B cell (primary cell): ENCODE measurements at regions not wholly inside any gene's neighbourhood (a gene's known extent, or its start where the extent isn't known, plus 50 kb on each side); places are given as distances from the start of the nearest gene placed in this dataset.

ENCODE experiments used
- ATAC-seq: fragments of 200-7000 bp; cut with Tn5 transposase; one replicate; pipeline ENCODE4 v1.10.0; 2021; ENCODE audit warnings: low read depth, mild to moderate bottlenecking, moderate number of reproducible peaks, moderate library complexity
- CTCF ChIA-PET: fragments of 350-600 bp; sonication (Branson Sonifier 250); formaldehyde crosslinking; loops from one replicate; lab custom pipeline; 2021; ENCODE audit warnings: antibody characterized with exemption, inconsistent platforms; lab: Charles Lee
- POLR2A ChIA-PET: fragments of 350-600 bp; sonication (Branson Sonifier 250); formaldehyde crosslinking; loops from one replicate; lab custom pipeline; 2021; ENCODE audit warnings: antibody characterized with exemption; lab: Charles Lee
- DNase-seq: peaks from one replicate; pipeline ENCODE4 v3.0.0; 2013
- H2AFZ ChIP-seq: 2 replicates; pipeline ENCODE4 v1.6.1; 2012; ENCODE audit warnings: mild to moderate bottlenecking, low read depth, low read length; ENCODE audit not compliant: insufficient read depth, poor library complexity, severe bottlenecking
- H3K27ac ChIP-seq, 2 donors: 1 replicate in 1 of 2; 2 replicates in 1 of 2; pipeline ENCODE4 v1.5.1; 2012 to 2013; ENCODE audit warnings: low read length in 2 of 2, mild to moderate bottlenecking in 2 of 2, moderate library complexity in 1 of 2
- H3K27me3 ChIP-seq, 4 experiments: fragments of 200-600 bp in 1 of 4; sonication (generic) in 1 of 4; replicated peaks in 1 of 4; 1 replicate in 2 of 4; 2 replicates in 2 of 4; pipeline versions ENCODE4 v1.6.1 to v1.7.0; 2013 to 2016; ENCODE audit warnings: low read length in 3 of 4, mild to moderate bottlenecking in 2 of 4, mixed read lengths in 1 of 4, moderate library complexity in 1 of 4; ENCODE audit not compliant: insufficient read depth in 4 of 4, control insufficient read depth in 3 of 4; ENCODE audit errors: control extremely low read depth in 1 of 4
- H3K36me3 ChIP-seq, 2 experiments: replicated peaks in 1 of 2; 1 replicate in 1 of 2; 2 replicates in 1 of 2; pipeline versions ENCODE4 v1.6.1 to v1.7.1; 2013; ENCODE audit warnings: low read length in 1 of 2; ENCODE audit not compliant: insufficient read depth in 2 of 2, control insufficient read depth in 1 of 2; ENCODE audit errors: control extremely low read depth in 1 of 2, extremely low read depth in 1 of 2
- H3K4me1 ChIP-seq, 2 donors: fragments of 200-600 bp in 1 of 2; sonication (generic) in 1 of 2; 1 replicate in 1 of 2; 2 replicates in 1 of 2; pipeline versions ENCODE4 v1.5.1 to v1.6.1; 2013 to 2017; ENCODE audit warnings: low read length in 2 of 2; ENCODE audit not compliant: control insufficient read depth in 2 of 2, insufficient read depth in 2 of 2
- H3K4me2 ChIP-seq: replicated peaks from 2 replicates; pipeline ENCODE3; 2012; ENCODE audit warnings: mild to moderate bottlenecking, low read depth, low read length; ENCODE audit not compliant: poor library complexity, severe bottlenecking
- H3K4me3 ChIP-seq, 5 experiments: fragments of 200-600 bp in 1 of 5; sonication (generic) in 1 of 5; 1 replicate in 3 of 5; 2 replicates in 2 of 5; pipeline versions ENCODE4 v1.5.1 to v1.7.0; 2011 to 2016; ENCODE audit warnings: low read length in 4 of 5, mild to moderate bottlenecking in 4 of 5, low read depth in 2 of 5, control low read depth in 1 of 5, moderate library complexity in 1 of 5; ENCODE audit not compliant: insufficient read depth in 1 of 5; ENCODE audit errors: control extremely low read depth in 1 of 5, extremely low read depth in 1 of 5
- H3K79me2 ChIP-seq: fragments of 200-600 bp; sonication (generic); one replicate; pipeline ENCODE4 v1.6.0; 2016; ENCODE audit warnings: low read length; ENCODE audit not compliant: control insufficient read depth, insufficient read depth
- H3K9ac ChIP-seq: fragments of 200-600 bp; sonication (generic); 2 replicates; pipeline ENCODE4 v1.6.1; 2017; ENCODE audit warnings: mild to moderate bottlenecking, low read length, moderate library complexity
- H3K9me3 ChIP-seq, 3 donors: one replicate each; pipeline versions ENCODE4 v1.6.1 to v1.7.1; 2013; ENCODE audit warnings: low read length in 2 of 3; ENCODE audit not compliant: control insufficient read depth in 2 of 3, insufficient read depth in 1 of 3; ENCODE audit errors: control extremely low read depth in 1 of 3
- H4K20me1 ChIP-seq: 2 replicates; pipeline ENCODE4 v1.6.0; 2012; ENCODE audit warnings: mild to moderate bottlenecking, low read length; ENCODE audit not compliant: insufficient read depth, control insufficient read depth, poor library complexity, severe bottlenecking
- H3K27ac Mint-ChIP-seq: one replicate; pipeline ENCODE4 v1.8.0; 2021; ENCODE audit warnings: mixed read lengths
- H3K27me3 Mint-ChIP-seq: one replicate; pipeline ENCODE4 v1.8.0; 2021; ENCODE audit warnings: mixed read lengths
- H3K4me1 Mint-ChIP-seq: one replicate; pipeline ENCODE4 v1.8.0; 2021; ENCODE audit warnings: mixed read lengths
- H3K4me3 Mint-ChIP-seq: one replicate; pipeline ENCODE4 v1.8.0; 2021; ENCODE audit warnings: mixed read lengths
- H3K9me3 Mint-ChIP-seq: one replicate; pipeline ENCODE4 v1.8.0; 2022; ENCODE audit warnings: mixed read lengths; ENCODE audit not compliant: insufficient read depth
- CTCF ChIP-seq: fragments of 200-600 bp; IDR thresholded peaks from one replicate; pipeline ENCODE4 v1.8.0; 2022; ENCODE audit warnings: antibody characterized with exemption, mild to moderate bottlenecking
- EZH2 ChIP-seq: IDR thresholded peaks from 2 replicates; pipeline ENCODE4 v1.6.1; 2012; ENCODE audit warnings: borderline replicate concordance, low read depth, mild to moderate bottlenecking, moderate library complexity, low read length; ENCODE audit not compliant: insufficient read depth, poor library complexity, severe bottlenecking
- WGBS: methylation state at CpG from one replicate; pipeline ENCODE4 v1.1.5; 2013; ENCODE audit warnings: missing lambda C conversion rate; ENCODE audit not compliant: insufficient coverage; 5-methylcytosine and 5-hydroxymethylcytosine counted together
- intact Hi-C: fragments of 100-400 bp; cut with micrococcal nuclease; formaldehyde crosslinking; loops from one replicate; pipeline ENCODE4 v1.10.0; 2022

- WGBS = 80% methylated on average over 1 of the region's 2 CpGs
Measured at GRCh38 chr17:63317166-63317840, 128.8 kb downstream of the CYB561 start.

GRCh38 chr17:63325808-63326207, 120.3 kb downstream of the CYB561 start:
- Histone ChIP-seq H3K4me2 (no peak overlapping the region), H3K27ac (no peak overlapping the region), H3K79me2 (no peaks in the 10 kb centered on the region), H3K9me3 (no peaks in the 10 kb centered on the region), H3K36me3 (no peaks in the 10 kb centered on the region), H3K4me3 (no peak overlapping the region), H3K4me1 (no peaks in the 10 kb centered on the region), H4K20me1 (no peaks in the 10 kb centered on the region), H3K9ac (no peak overlapping the region), H2AFZ (no peak overlapping the region), H3K27me3 (no peaks in the 10 kb centered on the region)
- H3K27ac Mint-ChIP-seq = no peak overlapping the region
- DNase-seq (no peak), ATAC-seq (no peak)
- no peaks in the 10 kb centered on the region for H3K27me3 Mint-ChIP-seq
- no peaks in the 10 kb centered on the region for H3K4me1 Mint-ChIP-seq
- no peaks in the 10 kb centered on the region for H3K9me3 Mint-ChIP-seq
- ChIA-PET CTCF (interaction anchor here (1.3 kb wide), 1 partner anchor 9 kb away, joined by 4 read pairs; no protein-coding TSS in a partner anchor), POLR2A (no interaction called here)
- 100% methylated on average over 1 of the region's 4 CpGs for WGBS
- no peak for TF ChIP-seq CTCF
- no peak for TF ChIP-seq EZH2
- intact Hi-C loops = no loop called here
- H3K4me3 Mint-ChIP-seq = no peak overlapping the region

More at GRCh38 chr17:63317166-63317840, 128.8 kb downstream of the CYB561 start:
- ChIA-PET POLR2A (no interaction called here), CTCF (no interaction called here)
- Histone ChIP-seq H3K4me3 (no peak overlapping the region), H3K9me3 (no peaks in the 10 kb centered on the region), H3K27me3 (no peaks in the 10 kb centered on the region), H2AFZ (no peak overlapping the region), H4K20me1 (no peaks in the 10 kb centered on the region), H3K4me2 (no peak overlapping the region), H3K9ac (no peak overlapping the region), H3K79me2 (no peaks in the 10 kb centered on the region), H3K27ac (no peak overlapping the region), H3K36me3 (peaks cover 0 to 2% of the 10 kb centered on the region in 2 experiments), H3K4me1 (no peaks in the 10 kb centered on the region)
- no peaks in the 10 kb centered on the region for H3K27me3 Mint-ChIP-seq
- no peak overlapping the region for H3K4me3 Mint-ChIP-seq
- ATAC-seq (no peak), DNase-seq (no peak)
- intact Hi-C loops = no loop called here
- H3K9me3 Mint-ChIP-seq = no peaks in the 10 kb centered on the region
- no peak overlapping the region for H3K27ac Mint-ChIP-seq
- no peaks in the 10 kb centered on the region for H3K4me1 Mint-ChIP-seq
- TF ChIP-seq CTCF = no peak
- no peak for TF ChIP-seq EZH2
